IgD-negative memory B cell (primary cell): ENCODE measurements at regions not wholly inside any gene's neighbourhood (a gene's known extent, or its start where the extent isn't known, plus 50 kb on each side); places are given as distances from the start of the nearest gene placed in this dataset.

Experiments
- H3K27ac Mint-ChIP-seq, 3 donors: one replicate each; pipeline ENCODE4 v1.8.0; 2020 to 2022; ENCODE audit warnings: mild to moderate bottlenecking in 3 of 3, mixed read lengths in 3 of 3, moderate library complexity in 1 of 3
- H3K27me3 Mint-ChIP-seq: one replicate; pipeline ENCODE4 v1.8.0; 2021; ENCODE audit warnings: mixed read lengths
- H3K36me3 Mint-ChIP-seq: one replicate; pipeline ENCODE4 v1.8.0; 2020; ENCODE audit warnings: mild to moderate bottlenecking, mixed read lengths
- H3K4me1 Mint-ChIP-seq, 3 donors: one replicate each; pipeline ENCODE4 v1.8.0; 2020 to 2022; ENCODE audit warnings: mixed read lengths in 3 of 3, mild to moderate bottlenecking in 1 of 3
- H3K4me3 Mint-ChIP-seq, 4 donors: one replicate each; pipeline ENCODE4 v1.8.0; 2020 to 2022; ENCODE audit warnings: mild to moderate bottlenecking in 4 of 4, mixed read lengths in 4 of 4, moderate library complexity in 3 of 4
- H3K9me3 Mint-ChIP-seq, 3 donors: one replicate each; pipeline ENCODE4 v1.8.0; 2020 to 2021; ENCODE audit warnings: mixed read lengths in 3 of 3, mild to moderate bottlenecking in 1 of 3

- Mint-ChIP-seq H3K36me3 (no peaks in the 10 kb centered on the region), H3K27ac (peak overlapping the region in 1 of 3 donors; percentile 12), H3K4me1 (peaks cover 4 to 8% (median 5%) of the 10 kb centered on the region in 3 donors), H3K27me3 (peaks cover 11% of the 10 kb centered on the region), H3K4me3 (no peak overlapping the region), H3K9me3 (peaks cover 0 to 1% (median 0%) of the 10 kb centered on the region in 3 donors)
Observed at GRCh38 chr9:93372391-93372790, 79.1 kb upstream of the FAM120A start.

GRCh38 chr9:93376411-93376810 lies 75.1 kb upstream of the FAM120A start:
- Mint-ChIP-seq H3K9me3 (no peaks in the 10 kb centered on the region), H3K36me3 (peaks cover 1% of the 10 kb centered on the region), H3K4me1 (peaks cover 4 to 8% (median 5%) of the 10 kb centered on the region in 3 donors), H3K27ac (no peak overlapping the region), H3K4me3 (no peak overlapping the region), H3K27me3 (peaks cover 9% of the 10 kb centered on the region)

GRCh38 chr9:93378276-93378675 lies 73.2 kb upstream of the FAM120A start:
- Mint-ChIP-seq H3K9me3 (no peaks in the 10 kb centered on the region), H3K4me1 (peaks cover 4 to 8% (median 5%) of the 10 kb centered on the region in 3 donors), H3K27ac (no peak overlapping the region), H3K36me3 (peaks cover 1% of the 10 kb centered on the region), H3K4me3 (no peak overlapping the region), H3K27me3 (peaks cover 6% of the 10 kb centered on the region)

- Mint-ChIP-seq H3K9me3 (no peaks in the 10 kb centered on the region), H3K27ac (no peak overlapping the region), H3K4me3 (no peak overlapping the region), H3K27me3 (peaks cover 6% of the 10 kb centered on the region), H3K4me1 (peaks cover 4 to 8% (median 5%) of the 10 kb centered on the region in 3 donors), H3K36me3 (peaks cover 1% of the 10 kb centered on the region)
Observed at GRCh38 chr9:93379051-93379450, 72.4 kb upstream of the FAM120A start.

- H3K27me3 Mint-ChIP-seq = peaks cover 6% of the 10 kb centered on the region
- H3K4me1 Mint-ChIP-seq = peaks cover 2 to 8% (median 5%) of the 10 kb centered on the region in 3 donors
- H3K27ac Mint-ChIP-seq = no peak overlapping the region
- H3K9me3 Mint-ChIP-seq = no peaks in the 10 kb centered on the region
- peaks cover 1% of the 10 kb centered on the region for H3K36me3 Mint-ChIP-seq
- H3K4me3 Mint-ChIP-seq = no peak overlapping the region
Observed at GRCh38 chr9:93380410-93381060, 71.0 kb upstream of the FAM120A start.

GRCh38 chr9:93387791-93388190 lies 63.7 kb upstream of the FAM120A start:
- Mint-ChIP-seq H3K4me3 (no peak overlapping the region), H3K36me3 (no peaks in the 10 kb centered on the region), H3K27me3 (no peaks in the 10 kb centered on the region), H3K4me1 (no peaks in the 10 kb centered on the region), H3K9me3 (no peaks in the 10 kb centered on the region), H3K27ac (no peak overlapping the region)

- Mint-ChIP-seq H3K27me3 (peaks cover 4% of the 10 kb centered on the region), H3K27ac (no peak overlapping the region), H3K9me3 (peaks cover 0 to 2% (median 0%) of the 10 kb centered on the region in 3 donors), H3K36me3 (peaks cover 2% of the 10 kb centered on the region), H3K4me3 (no peak overlapping the region), H3K4me1 (no peaks in the 10 kb centered on the region)
Observed at GRCh38 chr9:93390953-93391515, 60.5 kb upstream of the FAM120A start.

- no peak overlapping the region for H3K4me3 Mint-ChIP-seq
- H3K27ac Mint-ChIP-seq = peak overlapping the region in 1 of 3 donors; percentile 54
- no peaks in the 10 kb centered on the region for H3K4me1 Mint-ChIP-seq
- H3K27me3 Mint-ChIP-seq = peaks cover 4% of the 10 kb centered on the region
- peaks cover 0 to 2% (median 0%) of the 10 kb centered on the region in 3 donors for H3K9me3 Mint-ChIP-seq
- peaks cover 2% of the 10 kb centered on the region for H3K36me3 Mint-ChIP-seq
Observed at GRCh38 chr9:93391898-93392297, 59.6 kb upstream of the FAM120A start.

- Mint-ChIP-seq H3K27ac (no peak overlapping the region), H3K4me3 (no peak overlapping the region), H3K4me1 (no peaks in the 10 kb centered on the region), H3K27me3 (peaks cover 4% of the 10 kb centered on the region), H3K36me3 (peaks cover 2% of the 10 kb centered on the region), H3K9me3 (peaks cover 0 to 2% (median 0%) of the 10 kb centered on the region in 3 donors)
Observed at GRCh38 chr9:93392974-93393373, 58.5 kb upstream of the FAM120A start.
